RCC 7860 (cell line): ENCODE measurements at regions not wholly inside any gene's neighbourhood (a gene's known extent, or its start where the extent isn't known, plus 50 kb on each side); places are given as distances from the start of the nearest gene placed in this dataset.

Experiments used
- DNase-seq: peaks from one replicate; pipeline ENCODE4 v3.0.0-alpha.2; 2015; ENCODE audit warnings: low spot score
- FAIRE-seq: peaks from 2 replicates; lab custom pipeline; 2012; peaks lifted over from hg19 to GRCh38; lab: Jason Lieb, UNC

GRCh38 chr9:110109333-110110092 is 98.4 kb downstream of the C9orf152 start:
- FAIRE-seq = no peak
- no peak for DNase-seq

GRCh38 chr9:110110154-110110553 is 97.8 kb downstream of the C9orf152 start:
- no peak for FAIRE-seq

GRCh38 chr9:110111868-110112267 is 96.1 kb downstream of the C9orf152 start:
- no peak for FAIRE-seq
- no peak for DNase-seq

More at GRCh38 chr9:110110154-110110553, 97.8 kb downstream of the C9orf152 start:
- DNase-seq = no peak

GRCh38 chr9:110112792-110113191 is 95.2 kb downstream of the C9orf152 start:
- no peak for DNase-seq
- no peak for FAIRE-seq

- peak; percentile 7 for FAIRE-seq
- peak; percentile 58 for DNase-seq
Observed at GRCh38 chr9:110114086-110114858, 93.7 kb downstream of the C9orf152 start.

- DNase-seq (no peak), FAIRE-seq (no peak)
Observed at GRCh38 chr9:110114859-110115201, 93.1 kb downstream of the C9orf152 start.

- no peak for FAIRE-seq
- no peak for DNase-seq
Observed at GRCh38 chr9:110115341-110115820, 92.6 kb downstream of the C9orf152 start.

- DNase-seq (peak; percentile 60), FAIRE-seq (no peak)
Observed at GRCh38 chr9:110115826-110116542, 92.0 kb downstream of the C9orf152 start.

- peak; percentile 58 for DNase-seq
- peak; percentile 44 for FAIRE-seq
Observed at GRCh38 chr9:110116543-110116885, 91.4 kb downstream of the C9orf152 start.

GRCh38 chr9:110121170-110121569 is 86.8 kb downstream of the C9orf152 start:
- FAIRE-seq = no peak
- DNase-seq = no peak

GRCh38 chr9:110123341-110124095 is 84.4 kb downstream of the C9orf152 start:
- FAIRE-seq = no peak

GRCh38 chr9:110124439-110124838 is 83.5 kb downstream of the C9orf152 start:
- no peak for FAIRE-seq
- no peak for DNase-seq

More at GRCh38 chr9:110123341-110124095, 84.4 kb downstream of the C9orf152 start:
- DNase-seq = peak; percentile 70

- FAIRE-seq = peak; percentile 91
- peak; percentile 92 for DNase-seq
Observed at GRCh38 chr9:110125207-110125751, 82.7 kb downstream of the C9orf152 start.

- FAIRE-seq = no peak
- DNase-seq = peak; percentile 18
Observed at GRCh38 chr9:110125763-110126351, 82.1 kb downstream of the C9orf152 start.

GRCh38 chr9:110126499-110126941 is 81.4 kb downstream of the C9orf152 start:
- DNase-seq (peak; percentile 27), FAIRE-seq (no peak)

GRCh38 chr9:110126986-110127864 is 80.7 kb downstream of the C9orf152 start:
- DNase-seq (peak; percentile 67), FAIRE-seq (no peak)

- FAIRE-seq = no peak
- DNase-seq = no peak
Observed at GRCh38 chr9:110128664-110129329, 79.2 kb downstream of the C9orf152 start.

- DNase-seq = no peak
- no peak for FAIRE-seq
Observed at GRCh38 chr9:110129425-110129824, 78.5 kb downstream of the C9orf152 start.
